ENCODE measurements at regions not wholly inside any gene's neighbourhood (a gene's known extent, or its start where the extent isn't known, plus 50 kb on each side); places are given as distances from the start of the nearest gene placed in this dataset.

DNA sequence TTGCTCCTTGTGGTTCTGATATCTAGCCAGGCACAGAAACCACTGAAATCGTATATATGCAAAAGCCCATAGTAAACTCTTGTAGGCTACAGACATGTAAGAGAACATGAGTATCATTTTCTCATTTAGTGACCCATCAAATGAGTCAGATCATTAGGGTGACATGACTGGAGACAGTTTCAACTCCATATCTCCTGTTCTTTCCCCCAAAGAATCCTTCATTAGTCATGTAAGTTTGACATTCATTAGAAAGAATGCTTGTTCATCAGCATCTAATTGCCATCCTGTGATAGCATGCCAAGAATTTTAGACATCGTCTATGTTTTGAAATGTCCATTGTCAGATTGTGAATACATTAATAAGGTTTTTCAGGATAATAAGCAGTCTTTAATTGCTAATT is 264.9 kb upstream of the TPM1 start:
- TF ChIP-seq, protein P1, sequence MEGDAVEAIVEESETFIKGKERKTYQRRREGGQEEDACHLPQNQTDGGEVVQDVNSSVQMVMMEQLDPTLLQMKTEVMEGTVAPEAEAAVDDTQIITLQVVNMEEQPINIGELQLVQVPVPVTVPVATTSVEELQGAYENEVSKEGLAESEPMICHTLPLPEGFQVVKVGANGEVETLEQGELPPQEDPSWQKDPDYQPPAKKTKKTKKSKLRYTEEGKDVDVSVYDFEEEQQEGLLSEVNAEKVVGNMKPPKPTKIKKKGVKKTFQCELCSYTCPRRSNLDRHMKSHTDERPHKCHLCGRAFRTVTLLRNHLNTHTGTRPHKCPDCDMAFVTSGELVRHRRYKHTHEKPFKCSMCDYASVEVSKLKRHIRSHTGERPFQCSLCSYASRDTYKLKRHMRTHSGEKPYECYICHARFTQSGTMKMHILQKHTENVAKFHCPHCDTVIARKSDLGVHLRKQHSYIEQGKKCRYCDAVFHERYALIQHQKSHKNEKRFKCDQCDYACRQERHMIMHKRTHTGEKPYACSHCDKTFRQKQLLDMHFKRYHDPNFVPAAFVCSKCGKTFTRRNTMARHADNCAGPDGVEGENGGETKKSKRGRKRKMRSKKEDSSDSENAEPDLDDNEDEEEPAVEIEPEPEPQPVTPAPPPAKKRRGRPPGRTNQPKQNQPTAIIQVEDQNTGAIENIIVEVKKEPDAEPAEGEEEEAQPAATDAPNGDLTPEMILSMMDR (conservative IDR thresholded peaks at IDR 0.05), result no peak
- no peak for TF ChIP-seq EZH2 (IDR thresholded peaks at IDR 0.05; ENCODE audit: low read depth)
